Colon (tissue), 2 donors: ENCODE measurements at regions not wholly inside any gene's neighbourhood (a gene's known extent, or its start where the extent isn't known, plus 50 kb on each side); places are given as distances from the start of the nearest gene placed in this dataset.

ENCODE experiments used
- FAIRE-seq: peaks from 2 replicates; lab custom pipeline; 2012; peaks lifted over from hg19 to GRCh38; lab: Jason Lieb, UNC
- donor health status: control.
- donor health status: control.

DNA sequence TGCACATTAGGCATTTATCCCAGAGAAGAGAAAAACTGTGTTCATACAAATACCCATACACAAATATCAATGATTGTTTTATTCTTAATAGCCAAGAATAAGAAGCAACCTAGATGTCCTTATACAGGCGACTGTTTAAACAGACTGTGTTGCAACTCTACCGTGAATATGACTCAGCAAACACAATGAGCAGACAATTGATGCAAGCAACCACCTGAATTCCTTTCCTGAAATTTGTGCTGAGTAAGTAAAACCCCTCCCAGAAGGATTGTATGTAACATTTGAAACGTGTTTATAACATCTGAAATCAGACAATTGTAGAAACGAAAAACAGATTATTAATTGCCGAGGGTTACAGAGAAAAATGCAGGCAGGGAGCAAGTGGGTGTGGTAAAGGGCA is 621.9 kb upstream of the SOX11 start:
- FAIRE-seq: no peak

DNA sequence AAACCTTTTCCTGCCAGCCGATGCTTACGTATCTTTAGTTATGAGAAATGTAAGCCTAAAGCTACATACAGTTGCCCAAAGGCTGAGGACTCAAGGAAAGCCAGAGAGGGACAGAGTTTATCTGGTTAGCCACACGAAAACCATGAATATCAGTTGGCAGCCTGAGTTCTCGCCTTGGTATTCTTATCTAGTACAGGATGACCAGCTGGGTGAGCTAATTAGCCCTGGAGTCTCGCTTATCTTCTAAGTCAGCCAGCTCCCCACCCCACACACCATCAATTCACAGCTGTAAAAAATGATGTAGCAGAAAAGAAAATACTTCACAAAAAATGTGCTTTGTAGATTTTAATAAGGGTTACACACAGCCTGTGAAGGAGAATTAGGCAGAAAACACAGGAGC is 617.5 kb upstream of the SOX11 start:
- FAIRE-seq: no peak

DNA sequence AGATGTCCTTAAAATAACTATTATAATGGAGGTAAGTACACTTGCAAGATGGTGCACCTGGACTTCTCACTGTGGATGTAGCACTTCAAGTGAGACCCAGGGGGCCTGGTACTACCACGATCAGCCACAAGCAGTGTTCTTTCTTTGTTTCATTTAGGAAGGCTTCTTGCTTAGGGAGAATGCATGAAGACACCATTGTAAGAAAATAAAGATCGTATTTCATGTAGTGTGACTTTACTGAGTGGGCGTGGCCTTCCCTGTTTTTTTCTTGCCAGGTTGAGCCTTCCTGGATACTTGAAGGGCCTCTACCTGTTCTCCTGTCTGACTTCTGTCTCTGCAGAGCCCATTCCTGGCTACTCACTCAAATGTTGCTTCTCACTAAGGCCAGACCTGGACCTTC is 615.6 kb upstream of the SOX11 start:
- no peak for FAIRE-seq

DNA sequence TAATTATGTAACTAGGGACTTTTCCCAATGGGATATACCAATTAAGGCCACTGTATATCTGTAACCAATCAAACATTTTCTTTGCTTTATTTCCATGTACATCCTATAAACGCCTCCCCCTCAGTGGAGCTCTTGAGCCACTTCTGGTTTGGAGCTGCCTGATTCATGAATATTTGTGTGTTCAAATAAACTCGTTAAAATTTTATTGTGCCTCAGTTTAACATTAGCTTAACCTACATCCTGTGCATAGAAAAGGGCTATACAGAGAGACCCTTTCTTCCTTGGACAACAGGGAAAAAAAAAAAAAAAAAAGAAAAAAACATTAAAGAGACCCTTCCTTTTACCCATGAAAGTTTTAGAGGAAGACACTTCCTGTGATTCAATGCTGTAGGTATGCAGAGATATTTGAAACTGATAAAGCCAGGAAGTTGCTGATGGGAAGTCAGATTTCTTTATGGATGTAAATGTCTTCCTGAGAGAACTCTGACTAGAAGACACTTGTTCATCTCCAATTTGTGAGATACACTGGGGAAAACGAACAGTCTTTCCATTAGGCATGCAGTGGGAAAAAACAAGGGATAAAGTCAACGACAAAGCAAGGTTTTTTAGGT is 614.6 kb upstream of the SOX11 start:
- no peak for FAIRE-seq

DNA sequence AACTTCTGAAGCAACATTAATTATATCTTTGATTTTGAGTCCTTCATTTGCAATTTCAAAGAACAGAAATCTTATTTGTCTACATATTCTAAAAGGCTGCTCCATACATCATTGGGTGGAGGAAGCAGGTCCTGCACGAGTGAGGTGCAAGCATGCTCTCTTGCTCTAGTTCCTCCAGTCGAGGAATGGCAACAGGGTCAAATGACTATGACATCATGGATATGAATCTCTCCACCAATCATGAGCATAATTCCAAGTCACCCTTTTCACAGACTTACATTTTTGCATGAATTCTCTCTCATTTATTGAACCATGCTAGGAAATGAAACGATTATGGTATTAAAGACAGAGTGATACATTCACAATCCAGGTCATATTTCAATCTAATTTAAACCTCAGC is 608.8 kb upstream of the SOX11 start:
- FAIRE-seq: no peak

DNA sequence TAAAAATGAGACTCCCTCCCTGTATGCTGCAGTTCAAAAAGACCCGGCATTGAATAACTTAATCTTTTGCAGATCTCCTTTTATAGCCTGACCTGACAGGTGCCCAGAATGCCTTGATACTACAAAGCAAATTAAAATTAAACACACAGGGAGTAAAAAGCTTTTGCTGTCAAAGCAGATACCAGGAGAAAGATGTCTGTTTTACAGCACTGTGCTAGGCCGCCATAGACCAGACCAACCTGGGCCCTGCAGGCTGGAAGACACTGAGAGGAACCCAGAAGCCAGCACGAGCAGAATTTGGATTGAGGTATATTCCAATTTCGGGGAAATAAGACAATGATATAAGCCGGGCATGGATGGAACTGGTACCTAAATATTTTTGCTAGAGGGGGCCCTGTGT is 602.8 kb upstream of the SOX11 start:
- FAIRE-seq: no peak

DNA sequence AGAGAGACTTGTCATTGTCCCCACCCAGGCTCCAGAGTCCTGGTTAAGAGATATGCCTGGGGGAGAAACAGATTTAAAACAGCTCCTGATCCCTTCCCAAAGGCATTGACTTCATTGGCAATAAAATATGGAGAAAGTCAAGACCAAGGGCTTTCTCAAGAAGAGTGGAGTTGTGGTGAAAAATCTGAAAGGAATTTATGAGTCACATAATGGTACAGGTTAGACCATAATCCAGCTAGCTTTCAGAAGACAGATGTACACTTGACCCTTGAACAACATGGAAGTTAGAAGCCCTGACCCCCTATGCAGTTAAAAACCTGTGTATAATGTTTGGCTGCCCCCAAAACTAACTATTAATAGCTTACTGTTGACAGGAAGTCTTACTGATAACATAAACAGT is 599.1 kb upstream of the SOX11 start:
- no peak for FAIRE-seq

DNA sequence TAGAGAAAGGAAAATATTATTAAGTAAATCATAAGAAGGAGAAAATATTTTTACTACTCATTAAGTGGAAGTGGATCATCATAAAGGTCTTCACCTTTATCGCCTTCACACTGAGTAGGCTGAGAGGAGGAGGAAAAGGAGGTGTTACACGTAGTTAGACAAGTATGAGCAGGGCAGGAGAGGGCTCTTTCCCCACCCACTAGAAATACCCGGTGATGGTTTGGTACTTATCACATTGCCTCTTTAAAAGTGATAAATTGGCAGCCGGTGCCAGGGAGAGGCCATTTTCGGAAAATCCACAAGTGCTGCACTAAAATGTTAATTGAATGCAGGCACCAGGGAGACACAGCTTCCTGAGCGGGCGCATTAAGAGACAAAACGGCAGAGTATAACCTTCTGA is 598.7 kb upstream of the SOX11 start:
- no peak for FAIRE-seq

DNA sequence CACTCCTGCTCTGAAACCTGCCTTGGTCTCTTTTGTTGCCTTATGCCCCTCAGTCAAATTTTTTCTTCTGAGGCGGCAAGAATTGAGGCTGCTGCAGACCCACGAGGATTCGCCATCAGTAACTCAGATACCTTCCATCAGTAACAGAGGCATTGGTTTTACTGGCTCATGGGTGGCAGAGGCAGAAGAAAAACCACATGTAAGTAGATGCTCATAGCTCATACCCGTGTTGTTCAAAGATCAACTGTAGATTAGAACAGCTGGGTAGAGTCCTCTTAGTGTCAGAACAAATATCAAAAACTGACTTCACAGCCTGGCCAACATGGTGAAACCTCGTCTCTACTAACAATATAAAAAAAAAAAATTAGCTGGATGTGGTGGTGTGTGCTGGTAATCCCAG is 598.0 kb upstream of the SOX11 start:
- no peak for FAIRE-seq

DNA sequence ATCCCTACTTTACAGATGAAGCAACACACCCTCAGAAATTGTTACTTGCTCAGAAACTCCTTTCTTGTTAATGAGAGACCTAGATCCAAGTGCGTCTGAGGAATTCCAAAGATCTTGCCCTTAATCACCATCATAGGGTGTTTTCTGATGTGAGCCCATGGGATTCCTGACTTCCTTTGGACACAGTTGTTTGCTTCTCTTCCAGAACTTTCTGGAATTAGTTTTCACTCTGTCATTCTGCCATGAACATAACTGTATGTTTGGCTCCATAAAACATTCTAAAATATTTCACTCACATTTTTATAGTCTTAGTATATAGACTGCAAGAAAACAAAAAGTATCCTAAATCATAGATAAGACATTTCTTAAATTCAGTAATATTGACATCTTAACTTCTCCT is 593.9 kb upstream of the SOX11 start:
- FAIRE-seq: no peak

DNA sequence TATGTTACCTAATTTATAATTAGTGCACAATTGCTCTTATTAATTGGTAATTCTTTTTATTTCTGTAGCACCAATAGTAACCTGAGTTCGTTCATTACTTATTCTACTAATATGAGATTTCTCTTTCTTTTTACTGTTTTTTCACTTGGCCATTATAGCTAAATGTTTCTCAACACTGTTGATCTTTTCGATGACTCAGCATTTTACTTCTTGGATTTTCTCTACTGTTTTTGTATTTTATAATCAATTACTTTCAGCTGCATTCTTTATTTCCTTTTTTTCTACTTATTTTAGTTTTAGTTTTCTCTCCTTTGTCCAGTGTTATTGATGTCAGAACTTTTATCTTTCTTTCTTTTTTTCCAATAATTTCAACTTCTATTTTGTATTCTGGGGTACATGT is 589.4 kb upstream of the SOX11 start:
- FAIRE-seq: no peak

DNA sequence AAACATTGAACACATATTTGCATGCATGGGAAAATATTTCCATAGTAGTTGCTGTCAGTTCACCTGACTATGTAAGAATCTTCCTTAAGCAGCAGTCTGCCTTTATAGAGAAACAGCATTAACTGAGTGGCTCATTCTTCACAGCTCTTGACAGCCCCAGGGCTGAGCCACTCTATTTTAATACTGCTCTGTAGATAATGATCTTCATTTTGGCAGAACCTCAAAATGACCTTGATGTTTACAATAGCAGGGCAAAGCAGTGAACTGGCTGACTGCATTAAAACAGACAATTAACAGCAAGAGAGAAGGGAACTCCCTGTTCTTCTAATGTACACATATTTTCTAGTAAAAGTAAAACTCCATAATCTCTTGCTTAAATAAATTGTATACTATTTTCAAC is 580.6 kb upstream of the SOX11 start:
- no peak for FAIRE-seq

DNA sequence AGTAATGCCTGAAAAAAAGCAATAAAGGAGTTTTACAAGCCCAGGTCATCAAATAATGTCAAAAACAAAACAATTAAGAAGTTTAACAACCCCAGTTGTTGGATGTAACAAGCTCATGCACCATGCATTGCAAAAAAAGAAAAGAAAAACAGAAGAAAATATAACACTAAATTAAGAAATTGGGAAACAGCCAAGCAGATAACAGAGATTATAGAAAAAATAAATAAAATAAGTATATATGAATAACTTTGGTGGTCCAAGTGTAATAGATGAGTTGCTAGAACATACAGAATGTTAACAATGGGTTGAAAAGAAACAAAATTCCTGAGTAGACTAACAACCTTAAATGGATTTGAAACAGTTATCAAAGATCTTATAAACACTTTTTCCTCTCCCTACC is 573.1 kb upstream of the SOX11 start:
- no peak for FAIRE-seq

DNA sequence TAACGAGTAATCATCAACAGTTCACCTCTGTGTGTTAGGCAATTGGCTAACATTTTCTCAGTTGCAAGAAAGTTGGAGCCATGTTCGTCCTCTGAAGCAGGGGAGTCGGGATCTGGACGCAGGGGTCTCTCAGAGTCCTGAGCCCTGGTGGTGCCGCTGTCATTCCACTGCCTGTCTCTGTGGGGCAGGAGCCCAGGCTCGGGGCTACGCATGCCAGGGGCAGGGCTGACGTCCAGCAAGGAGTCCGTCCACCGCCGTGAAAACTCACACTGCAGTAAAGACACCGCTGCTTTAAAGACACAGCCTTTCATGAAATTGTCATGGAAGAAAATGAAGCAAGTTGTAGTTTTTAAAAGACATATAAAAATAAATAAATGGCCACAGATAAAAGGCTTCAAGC is 571.1 kb upstream of the SOX11 start:
- no peak for FAIRE-seq

DNA sequence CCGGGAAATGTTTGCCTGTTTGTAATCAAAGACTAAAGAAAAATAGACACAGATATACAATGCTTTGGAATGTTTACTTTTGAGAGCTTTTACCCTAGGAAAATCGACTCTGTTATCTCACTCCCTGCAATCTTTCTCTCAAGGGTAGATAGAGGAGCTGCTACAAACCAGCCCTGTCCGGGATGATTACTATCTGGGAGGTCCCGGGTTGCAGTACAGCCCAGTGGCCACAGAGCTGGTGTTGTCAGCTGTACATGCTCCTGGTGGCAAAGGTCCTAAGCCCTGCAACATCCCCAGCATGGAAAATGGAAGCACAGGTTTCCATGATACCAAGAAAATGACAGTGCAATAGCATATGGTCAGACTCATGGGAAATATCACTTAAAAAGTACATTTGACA is 570.5 kb upstream of the SOX11 start:
- FAIRE-seq: no peak

DNA sequence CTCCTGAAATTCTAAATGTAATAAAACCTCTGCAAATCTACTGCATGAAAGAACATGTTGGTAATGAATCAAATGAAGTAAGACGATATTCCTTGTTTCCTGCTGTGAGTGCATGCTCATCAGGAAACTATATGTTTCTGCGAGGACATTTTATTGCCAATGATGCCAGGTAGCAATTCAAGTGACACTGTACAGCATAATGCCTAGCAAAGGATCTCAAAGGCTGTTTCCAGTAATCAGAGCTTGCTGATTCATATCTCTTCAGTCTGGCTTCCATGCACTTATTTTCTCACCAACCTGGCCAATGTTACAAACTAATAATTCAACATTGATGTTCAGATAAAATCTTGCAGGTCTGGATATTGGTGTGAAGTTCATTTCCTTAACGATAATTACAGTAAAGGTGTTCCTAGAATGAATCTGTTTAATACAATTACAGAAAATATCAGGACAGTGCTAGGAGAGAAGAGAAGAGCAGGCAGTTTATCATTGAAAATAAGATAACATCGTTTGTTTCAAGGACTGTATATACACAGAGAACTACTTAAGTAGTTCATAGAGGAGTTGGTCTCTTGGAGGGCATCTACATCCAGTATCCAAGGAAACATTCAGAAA is 568.5 kb upstream of the SOX11 start:
- no peak for FAIRE-seq

DNA sequence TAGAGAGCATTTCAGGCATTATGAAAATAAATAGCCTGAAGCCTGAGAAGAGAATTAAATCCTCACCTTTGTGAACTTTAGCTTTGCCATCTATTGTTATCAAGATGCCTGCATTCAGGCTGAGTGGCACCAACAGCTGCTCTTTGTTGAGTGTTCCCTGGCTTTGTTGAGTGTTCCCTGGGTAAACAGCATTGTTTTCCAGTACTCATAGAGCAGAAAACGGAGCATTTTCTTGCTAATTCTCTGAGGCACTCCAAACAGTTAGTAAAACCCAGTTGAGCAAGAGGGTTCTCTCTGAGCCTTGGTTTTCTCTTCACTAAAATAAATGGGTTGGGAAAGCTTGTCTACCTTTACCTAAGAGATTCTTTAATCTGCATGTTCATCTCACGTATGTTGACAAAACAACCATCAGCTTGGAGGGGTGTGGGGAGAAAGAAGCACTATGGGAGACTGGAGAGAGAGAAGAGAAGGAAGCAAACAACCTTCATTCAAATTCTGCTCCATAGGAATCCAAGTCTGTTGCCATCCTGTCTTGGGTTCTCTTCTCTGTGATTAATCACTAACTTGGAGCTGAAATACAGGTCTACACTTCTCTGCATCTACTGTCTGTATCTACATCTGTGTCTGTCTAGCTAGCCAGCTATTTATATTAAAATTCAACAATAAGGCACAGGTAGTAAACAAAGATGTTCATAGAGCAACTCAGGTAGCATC is 567.0 kb upstream of the SOX11 start:
- no peak for FAIRE-seq

DNA sequence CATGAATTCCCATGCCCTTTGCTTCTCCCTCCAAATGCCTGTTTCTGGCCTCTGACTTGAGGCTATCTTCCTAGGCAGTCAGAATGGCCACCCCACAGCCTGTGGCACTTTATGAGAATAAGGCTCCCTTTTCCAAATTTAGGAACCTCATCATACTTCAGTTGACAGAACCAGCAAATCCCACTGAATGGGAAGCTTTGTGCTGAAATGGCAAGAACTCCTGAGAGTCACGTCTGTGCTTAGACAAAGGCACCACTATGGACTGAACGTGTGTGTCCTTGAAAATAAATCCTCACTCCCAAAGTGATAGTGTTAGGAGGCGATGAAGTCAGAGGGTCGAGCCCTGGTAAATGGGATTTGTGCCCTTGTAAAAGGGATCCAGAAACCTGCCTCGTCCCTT is 559.9 kb upstream of the SOX11 start:
- FAIRE-seq: no peak

DNA sequence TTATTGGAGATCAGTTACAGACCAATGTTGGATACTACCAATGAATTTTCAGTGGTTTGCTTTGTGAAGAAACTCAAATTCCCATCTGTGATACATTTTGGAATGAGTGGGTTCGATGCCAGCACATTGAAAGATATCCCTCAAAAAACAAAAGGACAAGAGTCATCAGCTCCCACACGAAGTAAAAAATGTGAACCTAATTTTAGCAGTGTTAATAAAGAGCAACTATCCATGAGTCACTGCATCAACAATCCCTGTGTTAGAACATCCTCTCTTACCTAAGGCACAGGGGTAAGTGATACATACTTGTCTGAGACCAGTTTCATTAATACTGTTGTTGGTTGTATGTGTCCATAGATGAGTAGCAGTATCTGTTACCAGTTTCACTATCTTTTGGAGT is 551.8 kb upstream of the SOX11 start:
- FAIRE-seq: no peak

DNA sequence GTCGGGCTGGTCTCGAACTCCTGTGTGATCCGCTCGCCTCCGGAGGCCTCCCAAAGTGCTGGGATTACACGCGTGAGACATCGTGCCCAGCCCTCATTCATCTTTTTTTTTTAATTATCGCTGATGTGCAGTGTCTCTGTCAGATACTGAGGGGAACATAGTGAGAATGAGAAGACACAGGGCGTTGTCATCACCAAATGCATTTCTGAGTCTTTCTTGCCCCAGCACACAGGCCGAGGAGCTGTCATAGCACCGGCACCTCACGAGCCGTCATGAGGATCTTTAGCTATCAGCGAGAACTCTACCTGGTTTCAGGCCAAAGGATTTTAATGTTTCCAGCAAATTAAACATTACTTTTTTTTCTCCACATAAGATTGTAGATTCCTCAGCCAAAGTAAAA is 548.0 kb upstream of the SOX11 start:
- no peak for FAIRE-seq

DNA sequence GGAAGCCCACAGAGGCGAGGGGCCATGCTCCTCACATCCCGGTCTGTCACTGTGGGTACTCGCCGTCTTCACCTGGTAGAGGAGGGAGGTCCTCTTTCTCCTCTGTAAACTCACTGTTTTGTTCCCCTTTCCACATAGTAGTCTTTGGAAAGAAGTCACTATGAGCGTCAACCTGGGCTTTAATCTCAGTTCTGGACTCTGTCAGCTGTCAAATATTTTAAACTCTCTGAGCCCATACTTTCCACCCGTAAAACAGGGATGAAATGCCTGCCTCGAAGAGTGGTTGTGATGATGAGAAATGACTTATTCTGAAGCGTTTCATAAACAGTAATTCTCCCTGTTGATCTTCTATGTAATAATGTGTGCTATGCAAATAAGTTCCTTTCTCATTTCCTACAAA is 547.1 kb upstream of the SOX11 start:
- FAIRE-seq: no peak

DNA sequence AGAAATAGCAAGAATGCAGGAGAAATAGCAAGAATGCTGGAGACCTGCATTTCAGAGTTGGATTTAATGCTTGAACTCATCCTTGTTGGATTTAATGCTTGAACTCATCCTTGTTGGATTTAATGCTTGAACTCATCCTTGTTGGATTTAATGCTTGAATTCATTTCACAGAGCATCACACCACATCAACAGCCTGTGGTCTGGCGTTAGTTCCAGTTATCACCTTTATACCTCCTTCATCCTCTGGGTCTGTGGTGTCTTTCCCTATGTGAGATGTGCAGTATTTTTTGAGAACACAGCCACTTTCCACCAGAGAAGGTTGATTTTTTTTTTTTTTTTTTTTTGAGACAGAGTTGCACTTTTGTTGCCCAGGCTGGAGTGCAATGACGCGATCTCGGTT is 546.4 kb upstream of the SOX11 start:
- no peak for FAIRE-seq

DNA sequence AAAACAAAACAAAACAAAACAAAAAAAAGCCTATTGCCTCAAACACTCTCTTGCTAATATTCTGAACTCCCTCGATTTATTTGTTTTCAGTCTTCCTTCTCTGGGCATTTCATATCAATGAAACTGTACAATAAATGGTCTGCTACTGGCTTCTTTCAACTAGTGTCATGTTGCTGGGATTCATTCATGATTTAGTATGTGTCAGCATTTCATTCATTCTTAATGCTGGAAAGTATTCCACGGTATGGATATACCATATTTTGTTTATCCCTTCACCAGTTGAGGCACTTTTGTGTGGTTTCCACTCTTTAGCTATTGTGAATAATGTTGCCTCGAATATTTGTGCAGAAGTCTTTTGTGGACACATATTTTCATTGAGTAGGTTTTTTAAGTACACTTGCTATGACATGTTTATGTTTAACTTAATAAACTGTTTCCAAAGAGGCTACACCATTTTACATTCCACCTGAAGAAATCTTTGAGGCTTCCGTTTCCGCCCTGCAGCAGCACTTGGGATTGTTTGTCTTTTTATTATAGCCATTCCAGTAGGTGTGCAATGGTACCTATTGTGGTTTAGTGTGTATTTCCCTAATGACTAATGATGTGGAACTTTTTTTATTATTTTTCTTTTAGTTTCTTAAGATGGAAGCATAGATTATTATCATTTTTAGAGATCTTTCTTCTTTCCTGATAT is 543.6 kb upstream of the SOX11 start:
- no peak for FAIRE-seq
